Naive thymus-derived CD8-positive, alpha-beta T cell (primary cell): ENCODE measurements at regions not wholly inside any gene's neighbourhood (a gene's known extent, or its start where the extent isn't known, plus 50 kb on each side); places are given as distances from the start of the nearest gene placed in this dataset.
"Not testable (repeated sequence)": the region's sequence is repeated elsewhere in the genome, so short reads cannot be mapped to it uniquely, and the experiment has no call there.

ENCODE experiments used
- ATAC-seq, 2 donors: fragments of 150-1000 bp; cut with Tn5 transposase in 1 of 2; sonication (Bioruptor Pico), chemical (Tn5 transposase) in 1 of 2; 1 replicate in 1 of 2; 2 replicates in 1 of 2; pipeline ENCODE4 v1.10.0; 2021; ENCODE audit warnings: mild to moderate bottlenecking in 2 of 2, moderate library complexity in 2 of 2
- POLR2A ChIA-PET: fragments of 350-600 bp; sonication (Branson Sonifier 250); formaldehyde crosslinking; loops from one replicate; lab custom pipeline; 2021; ENCODE audit warnings: antibody characterized with exemption; lab: Charles Lee
- DNase-seq, 10 donors: peaks; one replicate each; pipeline versions ENCODE4 v3.0.0 to v3.0.0-alpha.2; 2020 to 2022
- H3K27ac Mint-ChIP-seq, 10 donors: one replicate each; pipeline ENCODE4 v1.8.0; 2020 to 2022; ENCODE audit warnings: mild to moderate bottlenecking in 10 of 10, mixed read lengths in 10 of 10, moderate library complexity in 4 of 10, inconsistent platforms in 1 of 10
- H3K27me3 Mint-ChIP-seq, 5 donors: one replicate each; pipeline ENCODE4 v1.8.0; 2021 to 2022; ENCODE audit warnings: mixed read lengths in 5 of 5
- H3K36me3 Mint-ChIP-seq, 3 donors: one replicate each; pipeline ENCODE4 v1.8.0; 2020 to 2022; ENCODE audit warnings: mixed read lengths in 3 of 3, mild to moderate bottlenecking in 2 of 3, inconsistent platforms in 1 of 3
- H3K4me1 Mint-ChIP-seq, 4 donors: one replicate each; pipeline ENCODE4 v1.8.0; 2021 to 2022; ENCODE audit warnings: mixed read lengths in 4 of 4
- H3K4me3 Mint-ChIP-seq, 10 donors: one replicate each; pipeline ENCODE4 v1.8.0; 2020 to 2022; ENCODE audit warnings: mild to moderate bottlenecking in 10 of 10, mixed read lengths in 10 of 10, moderate library complexity in 6 of 10, inconsistent platforms in 1 of 10
- H3K9me3 Mint-ChIP-seq, 9 donors: one replicate each; pipeline ENCODE4 v1.8.0; 2020 to 2022; ENCODE audit warnings: mixed read lengths in 9 of 9, mild to moderate bottlenecking in 3 of 9, inconsistent platforms in 1 of 9, moderate library complexity in 1 of 9

- Mint-ChIP-seq H3K36me3 (no peaks in the 10 kb centered on the region), H3K27me3 (no peaks in the 10 kb centered on the region), H3K27ac (no peak overlapping the region), H3K9me3 (peaks cover 0 to 16% (median 9%) of the 10 kb centered on the region in 9 donors), H3K4me3 (peak overlapping the region in 1 of 10 donors; percentile 38), H3K4me1 (no peaks in the 10 kb centered on the region)
- ATAC-seq (no peak), DNase-seq (no peak)
- POLR2A ChIA-PET: no interaction called here
Measured at GRCh38 chr6:68160348-68160747, 474.7 kb upstream of the ADGRB3 start.

GRCh38 chr6:68159433-68159832 is 475.6 kb upstream of the ADGRB3 start:
- Mint-ChIP-seq H3K9me3 (peaks cover 0 to 11% (median 8%) of the 10 kb centered on the region in 9 donors), H3K36me3 (no peaks in the 10 kb centered on the region), H3K27me3 (no peaks in the 10 kb centered on the region), H3K4me1 (no peaks in the 10 kb centered on the region), H3K4me3 (no peak overlapping the region), H3K27ac (no peak overlapping the region)
- DNase-seq (no peak), ATAC-seq (no peak)
- POLR2A ChIA-PET: no interaction called here

- H3K4me1 Mint-ChIP-seq: no peaks in the 10 kb centered on the region
- DNase-seq (no peak), ATAC-seq (no peak)
- POLR2A ChIA-PET: no interaction called here
- H3K27ac Mint-ChIP-seq: no peak overlapping the region
- H3K27me3 Mint-ChIP-seq: peaks cover 0 to 1% (median 0%) of the 10 kb centered on the region in 5 donors
- H3K36me3 Mint-ChIP-seq: no peaks in the 10 kb centered on the region
- H3K9me3 Mint-ChIP-seq: peaks cover 0 to 15% (median 12%) of the 10 kb centered on the region in 9 donors
- no peak overlapping the region for H3K4me3 Mint-ChIP-seq
Measured at GRCh38 chr6:68158256-68158655, 476.8 kb upstream of the ADGRB3 start.

- Mint-ChIP-seq H3K27me3 (no peaks in the 10 kb centered on the region), H3K4me3 (no peak overlapping the region), H3K4me1 (no peaks in the 10 kb centered on the region), H3K27ac (no peak overlapping the region), H3K36me3 (no peaks in the 10 kb centered on the region), H3K9me3 (peaks cover 0 to 30% (median 17%) of the 10 kb centered on the region in 9 donors)
- ATAC-seq (no peak), DNase-seq (no peak)
- POLR2A ChIA-PET: no interaction called here
Measured at GRCh38 chr6:68144667-68145066, 490.4 kb upstream of the ADGRB3 start.

GRCh38 chr6:68141190-68141589 is 493.9 kb upstream of the ADGRB3 start:
- ATAC-seq: no peak
- Mint-ChIP-seq H3K4me1 (no peaks in the 10 kb centered on the region), H3K4me3 (no peak overlapping the region), H3K27me3 (no peaks in the 10 kb centered on the region), H3K36me3 (no peaks in the 10 kb centered on the region), H3K9me3 (peaks cover 0 to 24% (median 20%) of the 10 kb centered on the region in 9 donors), H3K27ac (no peak overlapping the region)
- no peak for DNase-seq
- POLR2A ChIA-PET: no interaction called here

- DNase-seq: no peak
- no peak overlapping the region for H3K27ac Mint-ChIP-seq
- peaks cover 0 to 24% (median 21%) of the 10 kb centered on the region in 9 donors for H3K9me3 Mint-ChIP-seq
- no peaks in the 10 kb centered on the region for H3K36me3 Mint-ChIP-seq
- POLR2A ChIA-PET: no interaction called here
- no peaks in the 10 kb centered on the region for H3K4me1 Mint-ChIP-seq
- ATAC-seq: no peak
- no peaks in the 10 kb centered on the region for H3K27me3 Mint-ChIP-seq
- H3K4me3 Mint-ChIP-seq: no peak overlapping the region
Measured at GRCh38 chr6:68139130-68139529, 496.0 kb upstream of the ADGRB3 start.

- no peak overlapping the region for H3K4me3 Mint-ChIP-seq
- no peaks in the 10 kb centered on the region for H3K4me1 Mint-ChIP-seq
- H3K9me3 Mint-ChIP-seq: peaks cover 0 to 15% (median 8%) of the 10 kb centered on the region in 9 donors
- H3K36me3 Mint-ChIP-seq: no peaks in the 10 kb centered on the region
- no peak for ATAC-seq
- no peak for DNase-seq
- POLR2A ChIA-PET: no interaction called here
- no peak overlapping the region for H3K27ac Mint-ChIP-seq
- no peaks in the 10 kb centered on the region for H3K27me3 Mint-ChIP-seq
Measured at GRCh38 chr6:68134796-68135195, 500.3 kb upstream of the ADGRB3 start.

GRCh38 chr6:68128211-68128610 is 506.9 kb upstream of the ADGRB3 start:
- no peak overlapping the region for H3K27ac Mint-ChIP-seq
- H3K36me3 Mint-ChIP-seq: no peaks in the 10 kb centered on the region
- peaks cover 0 to 21% (median 1%) of the 10 kb centered on the region in 9 donors for H3K9me3 Mint-ChIP-seq
- no peak overlapping the region for H3K4me3 Mint-ChIP-seq
- POLR2A ChIA-PET: no interaction called here
- DNase-seq: no peak
- no peaks in the 10 kb centered on the region for H3K27me3 Mint-ChIP-seq
- H3K4me1 Mint-ChIP-seq: peaks cover 0 to 4% (median 0%) of the 10 kb centered on the region in 4 donors
- no peak for ATAC-seq

- Mint-ChIP-seq H3K27ac (no peak overlapping the region), H3K27me3 (no peaks in the 10 kb centered on the region), H3K9me3 (peaks cover 0 to 33% (median 10%) of the 10 kb centered on the region in 9 donors), H3K36me3 (peaks cover 0 to 9% (median 0%) of the 10 kb centered on the region in 3 donors), H3K4me1 (peaks cover 0 to 4% (median 0%) of the 10 kb centered on the region in 4 donors), H3K4me3 (no peak overlapping the region)
- POLR2A ChIA-PET: no interaction called here
- ATAC-seq (no peak), DNase-seq (no peak)
Measured at GRCh38 chr6:68127074-68127473, 508.0 kb upstream of the ADGRB3 start.

GRCh38 chr6:68126089-68126749 is 508.9 kb upstream of the ADGRB3 start:
- no peak overlapping the region for H3K4me3 Mint-ChIP-seq
- no peak overlapping the region for H3K27ac Mint-ChIP-seq
- POLR2A ChIA-PET: no interaction called here
- no peak for DNase-seq
- H3K36me3 Mint-ChIP-seq: peaks cover 0 to 9% (median 0%) of the 10 kb centered on the region in 3 donors
- no peak for ATAC-seq
- H3K4me1 Mint-ChIP-seq: peaks cover 0 to 4% (median 0%) of the 10 kb centered on the region in 4 donors
- H3K27me3 Mint-ChIP-seq: no peaks in the 10 kb centered on the region
- peaks cover 0 to 36% (median 12%) of the 10 kb centered on the region in 9 donors for H3K9me3 Mint-ChIP-seq

- H3K4me3 Mint-ChIP-seq, H3K27ac Mint-ChIP-seq, ATAC-seq, H3K36me3 Mint-ChIP-seq, H3K4me1 Mint-ChIP-seq, DNase-seq, POLR2A ChIA-PET, H3K27me3 Mint-ChIP-seq: not testable (repeated sequence)
- H3K9me3 Mint-ChIP-seq: peaks cover 0 to 35% (median 13%) of the 10 kb centered on the region in 9 donors
Measured at GRCh38 chr6:68122975-68123374, 512.1 kb upstream of the ADGRB3 start.

- no peak for ATAC-seq
- no peak for DNase-seq
- Mint-ChIP-seq H3K4me3 (no peak overlapping the region), H3K9me3 (peaks cover 0 to 28% (median 13%) of the 10 kb centered on the region in 9 donors), H3K4me1 (no peaks in the 10 kb centered on the region), H3K36me3 (peaks cover 0 to 9% (median 0%) of the 10 kb centered on the region in 3 donors), H3K27ac (no peak overlapping the region), H3K27me3 (no peaks in the 10 kb centered on the region)
- POLR2A ChIA-PET: no interaction called here
Measured at GRCh38 chr6:68122032-68122431, 513.0 kb upstream of the ADGRB3 start.

- DNase-seq, H3K4me3 Mint-ChIP-seq, POLR2A ChIA-PET, H3K36me3 Mint-ChIP-seq, ATAC-seq, H3K27me3 Mint-ChIP-seq, H3K4me1 Mint-ChIP-seq, H3K27ac Mint-ChIP-seq: not testable (repeated sequence)
- peaks cover 0 to 28% (median 13%) of the 10 kb centered on the region in 9 donors for H3K9me3 Mint-ChIP-seq
Measured at GRCh38 chr6:68120954-68121353, 514.1 kb upstream of the ADGRB3 start.
